SJSA1 (cell line): ENCODE measurements at regions not wholly inside any gene's neighbourhood (a gene's known extent, or its start where the extent isn't known, plus 50 kb on each side); places are given as distances from the start of the nearest gene placed in this dataset.

ENCODE experiments used
- DNase-seq, 2 experiments: peaks; one replicate each; pipeline ENCODE4 v3.0.0-alpha.2; 2015 to 2020; ENCODE audit warnings: low spot score in 2 of 2, low read depth in 1 of 2
- H3K27ac ChIP-seq: fragments of 250-450 bp; sonication (Bioruptor Pico); 2 replicates; pipeline ENCODE4 v1.5.1; 2020; ENCODE audit warnings: mild to moderate bottlenecking, moderate library complexity
- H3K27me3 ChIP-seq: fragments of 250-450 bp; sonication (Bioruptor Pico); replicated peaks from 2 replicates; pipeline ENCODE4 v1.5.1; 2020; ENCODE audit warnings: mild to moderate bottlenecking, moderate library complexity
- H3K36me3 ChIP-seq: fragments of 250-450 bp; sonication (Bioruptor Pico); 2 replicates; pipeline ENCODE4 v1.5.1; 2020; ENCODE audit warnings: mild to moderate bottlenecking
- H3K4me1 ChIP-seq: fragments of 250-450 bp; sonication (Bioruptor Pico); replicated peaks from 2 replicates; pipeline ENCODE4 v1.6.1; 2021; ENCODE audit warnings: mild to moderate bottlenecking
- H3K4me3 ChIP-seq: fragments of 250-450 bp; sonication (Bioruptor Pico); 2 replicates; pipeline ENCODE4 v1.5.1; 2020; ENCODE audit warnings: mild to moderate bottlenecking
- H3K9me3 ChIP-seq: fragments of 250-450 bp; sonication (Bioruptor Pico); replicated peaks from 2 replicates; pipeline ENCODE4 v1.5.1; 2020; ENCODE audit warnings: mild to moderate bottlenecking

GRCh38 chr2:118197011-118197675 lies 108.9 kb downstream of the INSIG2 start:
- DNase-seq, result no peak
- H3K4me3 ChIP-seq, result no peak overlapping the region
- H3K27me3 ChIP-seq, result no peaks in the 10 kb centered on the region
- no peak overlapping the region for H3K27ac ChIP-seq
- no peaks in the 10 kb centered on the region for H3K36me3 ChIP-seq
- no peaks in the 10 kb centered on the region for H3K9me3 ChIP-seq
- H3K4me1 ChIP-seq, result no peaks in the 10 kb centered on the region

- no peak for DNase-seq
- no peak overlapping the region for H3K27ac ChIP-seq
- no peaks in the 10 kb centered on the region for H3K27me3 ChIP-seq
- H3K9me3 ChIP-seq, result 0 out of 2 replicates have a peak, but pooled peaks cover 6% of the 10 kb centered on the region
- H3K36me3 ChIP-seq, result no peaks in the 10 kb centered on the region
- no peak overlapping the region for H3K4me3 ChIP-seq
- H3K4me1 ChIP-seq, result peaks cover 10% of the 10 kb centered on the region
Observed at GRCh38 chr2:118190474-118190873, 102.2 kb downstream of the INSIG2 start.

- no peak for DNase-seq
- H3K27ac ChIP-seq, result no peak overlapping the region
- no peaks in the 10 kb centered on the region for H3K27me3 ChIP-seq
- H3K4me1 ChIP-seq, result peaks cover 10% of the 10 kb centered on the region
- H3K4me3 ChIP-seq, result no peak overlapping the region
- 0 out of 2 replicates have a peak, but pooled peaks cover 6% of the 10 kb centered on the region for H3K9me3 ChIP-seq
- H3K36me3 ChIP-seq, result no peaks in the 10 kb centered on the region
Observed at GRCh38 chr2:118186858-118187254, 98.6 kb downstream of the INSIG2 start.

- peak; percentile 79 to 89 for DNase-seq
- Histone ChIP-seq H3K36me3 (no peaks in the 10 kb centered on the region), H3K27ac (peak overlapping the region; percentile 52)
Observed at GRCh38 chr2:118186110-118186857, 98.0 kb downstream of the INSIG2 start.

GRCh38 chr2:118185210-118186109 lies 97.2 kb downstream of the INSIG2 start:
- H3K4me3 ChIP-seq, result peak overlapping the region; percentile 42
- peaks cover 10% of the 10 kb centered on the region for H3K4me1 ChIP-seq
- H3K27me3 ChIP-seq, result no peaks in the 10 kb centered on the region
- 0 out of 2 replicates have a peak, but pooled peaks cover 6% of the 10 kb centered on the region for H3K9me3 ChIP-seq
- H3K36me3 ChIP-seq, result no peaks in the 10 kb centered on the region
- peak in 1 of 2 experiments; percentile 53 for DNase-seq
- peak overlapping the region; percentile 52 for H3K27ac ChIP-seq

More at GRCh38 chr2:118186110-118186857, 98.0 kb downstream of the INSIG2 start:
- Histone ChIP-seq H3K9me3 (0 out of 2 replicates have a peak, but pooled peaks cover 6% of the 10 kb centered on the region), H3K4me3 (peak overlapping the region; percentile 42), H3K4me1 (peaks cover 10% of the 10 kb centered on the region), H3K27me3 (no peaks in the 10 kb centered on the region)

- H3K4me3 ChIP-seq, result no peak overlapping the region
Observed at GRCh38 chr2:118183381-118183780, 95.1 kb downstream of the INSIG2 start.

GRCh38 chr2:118179445-118179844 lies 91.2 kb downstream of the INSIG2 start:
- no peak for DNase-seq
- H3K36me3 ChIP-seq, result no peaks in the 10 kb centered on the region
- H3K4me1 ChIP-seq, result no peaks in the 10 kb centered on the region
- H3K27me3 ChIP-seq, result no peaks in the 10 kb centered on the region
- H3K9me3 ChIP-seq, result no peaks in the 10 kb centered on the region
- H3K27ac ChIP-seq, result no peak overlapping the region
- H3K4me3 ChIP-seq, result no peak overlapping the region

More at GRCh38 chr2:118183381-118183780, 95.1 kb downstream of the INSIG2 start:
- no peaks in the 10 kb centered on the region for H3K36me3 ChIP-seq
- H3K9me3 ChIP-seq, result 0 out of 2 replicates have a peak, but pooled peaks cover 6% of the 10 kb centered on the region
- H3K27ac ChIP-seq, result no peak overlapping the region
- H3K27me3 ChIP-seq, result no peaks in the 10 kb centered on the region
- DNase-seq, result no peak
- H3K4me1 ChIP-seq, result peaks cover 10% of the 10 kb centered on the region

GRCh38 chr2:118177884-118178283 lies 89.6 kb downstream of the INSIG2 start:
- no peaks in the 10 kb centered on the region for H3K9me3 ChIP-seq

GRCh38 chr2:118177318-118177717 lies 89.0 kb downstream of the INSIG2 start:
- H3K36me3 ChIP-seq, result no peaks in the 10 kb centered on the region
- H3K4me3 ChIP-seq, result no peak overlapping the region
- no peak overlapping the region for H3K27ac ChIP-seq
- H3K4me1 ChIP-seq, result no peaks in the 10 kb centered on the region
- DNase-seq, result no peak
- no peaks in the 10 kb centered on the region for H3K27me3 ChIP-seq
- no peaks in the 10 kb centered on the region for H3K9me3 ChIP-seq

More at GRCh38 chr2:118177884-118178283, 89.6 kb downstream of the INSIG2 start:
- Histone ChIP-seq H3K27ac (no peak overlapping the region), H3K36me3 (no peaks in the 10 kb centered on the region), H3K27me3 (no peaks in the 10 kb centered on the region), H3K4me3 (no peak overlapping the region), H3K4me1 (no peaks in the 10 kb centered on the region)
- DNase-seq, result no peak

GRCh38 chr2:118176601-118177000 lies 88.3 kb downstream of the INSIG2 start:
- H3K27ac ChIP-seq, result no peak overlapping the region
- H3K9me3 ChIP-seq, result no peaks in the 10 kb centered on the region
- H3K36me3 ChIP-seq, result no peaks in the 10 kb centered on the region
- no peaks in the 10 kb centered on the region for H3K27me3 ChIP-seq
- no peaks in the 10 kb centered on the region for H3K4me1 ChIP-seq
- DNase-seq, result no peak
- H3K4me3 ChIP-seq, result no peak overlapping the region

- H3K36me3 ChIP-seq, result no peaks in the 10 kb centered on the region
- no peak overlapping the region for H3K4me3 ChIP-seq
- DNase-seq, result no peak
- H3K27ac ChIP-seq, result no peak overlapping the region
- H3K4me1 ChIP-seq, result no peaks in the 10 kb centered on the region
- no peaks in the 10 kb centered on the region for H3K27me3 ChIP-seq
- no peaks in the 10 kb centered on the region for H3K9me3 ChIP-seq
Observed at GRCh38 chr2:118171546-118171945, 83.3 kb downstream of the INSIG2 start.

- no peaks in the 10 kb centered on the region for H3K36me3 ChIP-seq
- no peaks in the 10 kb centered on the region for H3K9me3 ChIP-seq
- no peak for DNase-seq
- H3K4me3 ChIP-seq, result no peak overlapping the region
- H3K4me1 ChIP-seq, result no peaks in the 10 kb centered on the region
- H3K27ac ChIP-seq, result no peak overlapping the region
- H3K27me3 ChIP-seq, result no peaks in the 10 kb centered on the region
Observed at GRCh38 chr2:118169359-118170005, 81.2 kb downstream of the INSIG2 start.

- Histone ChIP-seq H3K36me3 (no peaks in the 10 kb centered on the region), H3K27ac (no peak overlapping the region), H3K27me3 (no peaks in the 10 kb centered on the region), H3K9me3 (no peaks in the 10 kb centered on the region), H3K4me1 (no peaks in the 10 kb centered on the region), H3K4me3 (no peak overlapping the region)
- no peak for DNase-seq
Observed at GRCh38 chr2:118168615-118169014, 80.3 kb downstream of the INSIG2 start.
